Right lobe of liver (tissue), 6 donors: ENCODE measurements at regions not wholly inside any gene's neighbourhood (a gene's known extent, or its start where the extent isn't known, plus 50 kb on each side); places are given as distances from the start of the nearest gene placed in this dataset.

Source experiments
- ATAC-seq, 4 donors: fragments of 200-7000 bp; cut with Tn5 transposase; one replicate each; pipeline ENCODE4 v1.9.1; 2020; ENCODE audit warnings: mild to moderate bottlenecking in 4 of 4, moderate library complexity in 4 of 4
- DNase-seq, 3 donors: peaks; one replicate each; pipeline ENCODE4 v3.0.0-alpha.2; 2020
- H3K27ac ChIP-seq, 3 donors: fragments of 200-600 bp; one replicate each; pipeline ENCODE4 v1.8.0; 2022
- H3K27me3 ChIP-seq, 2 donors: fragments of 200-600 bp; one replicate each; pipeline ENCODE4 v1.8.0; 2022
- H3K36me3 ChIP-seq, 4 donors: fragments of 200-600 bp; sonication (generic) in 1 of 4; one replicate each; pipeline versions ENCODE4 v1.5.1 to v1.8.0; 2017 to 2022; ENCODE audit warnings: control low read depth in 1 of 4
- H3K4me1 ChIP-seq, 4 donors: fragments of 200-600 bp; sonication (generic) in 1 of 4; one replicate each; pipeline versions ENCODE4 v1.5.1 to v1.8.0; 2017 to 2022; ENCODE audit warnings: control low read depth in 1 of 4
- H3K4me3 ChIP-seq, 3 donors: fragments of 200-600 bp; one replicate each; pipeline ENCODE4 v1.8.0; 2022
- H3K9me3 ChIP-seq, 4 donors: fragments of 200-600 bp; sonication (generic) in 1 of 4; one replicate each; pipeline versions ENCODE4 v1.5.1 to v1.8.0; 2017 to 2022; ENCODE audit warnings: control low read depth in 1 of 4
- POLR2A ChIP-seq: fragments of 450-650 bp; IDR thresholded peaks from one replicate; pipeline ENCODE4 v1.6.1; 2017; ENCODE audit warnings: antibody characterized with exemption, mild to moderate bottlenecking
- WGBS: methylation state at CpG from one replicate; pipeline ENCODE4 v1.1.6; 2018; ENCODE audit warnings: low coverage, low lambda C conversion rate; ENCODE audit not compliant: insufficient coverage; ENCODE audit errors: missing lambda C conversion rate; 5-methylcytosine and 5-hydroxymethylcytosine counted together
- intact Hi-C, 2 donors: fragments of 100-400 bp; cut with DNase I; formaldehyde crosslinking; loops; one replicate each; pipeline versions ENCODE4 v1.11.2 to v1.14.1; 2022
- TF ChIP-seq, protein P1 (sequence below), 4 donors: fragments of 200-600 bp in 3 of 4; fragments of 450-650 bp in 1 of 4; IDR thresholded peaks; one replicate each; pipeline versions ENCODE4 v1.5.1 to v1.8.0; 2016 to 2022; ENCODE audit warnings: antibody characterized with exemption in 4 of 4, mild to moderate bottlenecking in 2 of 4
- donor health status: DM: no; HTN: yes; CAD: no.
- donor health status: DM: no; HTN: no; CAD: no.
- donor health status: DM: no; HTN: no; CAD: no.
- donor health status: DM: no; HTN: yes; CAD: no.
- donor health status: DM: no; HTN: yes; CAD: no.

DNA sequence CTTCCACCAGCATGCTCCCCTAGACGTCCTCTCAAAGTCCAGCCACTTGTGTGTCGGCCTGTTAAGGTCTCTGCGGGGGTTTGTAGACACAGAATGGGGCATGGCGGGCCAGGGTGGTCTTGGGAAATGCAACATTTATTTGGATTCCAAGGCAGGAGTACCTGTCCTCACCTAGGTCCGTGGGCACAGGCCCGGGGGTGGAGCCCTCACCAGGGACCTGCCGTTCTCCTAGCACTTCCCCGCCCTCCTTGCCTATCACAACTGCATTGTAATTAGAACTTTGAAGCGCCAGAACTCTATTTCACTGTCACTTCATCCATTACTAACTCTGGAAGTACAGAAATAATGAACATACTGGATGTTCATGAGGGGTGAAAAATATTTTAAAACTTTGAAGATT, 268.3 kb upstream of the ACTBL2 start:
- TF ChIP-seq, protein P1, sequence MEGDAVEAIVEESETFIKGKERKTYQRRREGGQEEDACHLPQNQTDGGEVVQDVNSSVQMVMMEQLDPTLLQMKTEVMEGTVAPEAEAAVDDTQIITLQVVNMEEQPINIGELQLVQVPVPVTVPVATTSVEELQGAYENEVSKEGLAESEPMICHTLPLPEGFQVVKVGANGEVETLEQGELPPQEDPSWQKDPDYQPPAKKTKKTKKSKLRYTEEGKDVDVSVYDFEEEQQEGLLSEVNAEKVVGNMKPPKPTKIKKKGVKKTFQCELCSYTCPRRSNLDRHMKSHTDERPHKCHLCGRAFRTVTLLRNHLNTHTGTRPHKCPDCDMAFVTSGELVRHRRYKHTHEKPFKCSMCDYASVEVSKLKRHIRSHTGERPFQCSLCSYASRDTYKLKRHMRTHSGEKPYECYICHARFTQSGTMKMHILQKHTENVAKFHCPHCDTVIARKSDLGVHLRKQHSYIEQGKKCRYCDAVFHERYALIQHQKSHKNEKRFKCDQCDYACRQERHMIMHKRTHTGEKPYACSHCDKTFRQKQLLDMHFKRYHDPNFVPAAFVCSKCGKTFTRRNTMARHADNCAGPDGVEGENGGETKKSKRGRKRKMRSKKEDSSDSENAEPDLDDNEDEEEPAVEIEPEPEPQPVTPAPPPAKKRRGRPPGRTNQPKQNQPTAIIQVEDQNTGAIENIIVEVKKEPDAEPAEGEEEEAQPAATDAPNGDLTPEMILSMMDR (IDR thresholded peaks at IDR 0.05): no peak
- TF ChIP-seq POLR2A: no peak
- 80% methylated on average over 6 of the region's 9 CpGs for WGBS

DNA sequence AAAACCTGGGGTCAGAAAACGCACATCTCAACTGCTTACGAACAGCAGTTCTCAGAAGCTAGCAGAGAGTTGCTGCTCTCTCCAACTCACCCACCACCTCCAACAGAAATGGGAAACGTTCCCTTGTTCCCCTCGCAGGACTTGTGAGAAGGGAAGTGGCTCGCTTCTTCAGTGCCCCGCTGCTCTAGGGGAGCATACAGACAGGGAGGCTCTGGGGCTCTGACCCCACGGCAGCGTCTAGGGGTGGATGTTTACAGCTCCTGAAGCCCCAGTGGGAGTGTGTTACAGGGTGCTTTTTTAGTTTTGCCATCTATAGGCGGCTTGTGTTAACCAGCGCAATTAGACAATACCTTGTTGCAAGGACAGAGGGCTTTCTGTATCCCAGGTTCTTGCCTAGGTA, 267.7 kb upstream of the ACTBL2 start:
- 100% methylated on average over 5 of the region's 10 CpGs for WGBS
- no peaks in the 10 kb centered on the region for H3K4me1 ChIP-seq
- ATAC-seq: no peak
- H3K27ac ChIP-seq: no peak overlapping the region
- DNase-seq: no peak
- intact Hi-C loops: no loop called here
- H3K9me3 ChIP-seq: no peaks in the 10 kb centered on the region
- H3K36me3 ChIP-seq: no peaks in the 10 kb centered on the region
- TF ChIP-seq, protein P1 (IDR thresholded peaks at IDR 0.05): no peak
- no peak for TF ChIP-seq POLR2A
- H3K27me3 ChIP-seq: no peaks in the 10 kb centered on the region
- no peak overlapping the region for H3K4me3 ChIP-seq

More for the DNA sequence above, 268.3 kb upstream of the ACTBL2 start:
- no peak overlapping the region for H3K4me3 ChIP-seq
- H3K27me3 ChIP-seq: no peaks in the 10 kb centered on the region
- ATAC-seq (no peak), DNase-seq (no peak)
- no peaks in the 10 kb centered on the region for H3K36me3 ChIP-seq
- H3K4me1 ChIP-seq: no peaks in the 10 kb centered on the region
- no peak overlapping the region for H3K27ac ChIP-seq
- no peaks in the 10 kb centered on the region for H3K9me3 ChIP-seq
- intact Hi-C loops: no loop called here

DNA sequence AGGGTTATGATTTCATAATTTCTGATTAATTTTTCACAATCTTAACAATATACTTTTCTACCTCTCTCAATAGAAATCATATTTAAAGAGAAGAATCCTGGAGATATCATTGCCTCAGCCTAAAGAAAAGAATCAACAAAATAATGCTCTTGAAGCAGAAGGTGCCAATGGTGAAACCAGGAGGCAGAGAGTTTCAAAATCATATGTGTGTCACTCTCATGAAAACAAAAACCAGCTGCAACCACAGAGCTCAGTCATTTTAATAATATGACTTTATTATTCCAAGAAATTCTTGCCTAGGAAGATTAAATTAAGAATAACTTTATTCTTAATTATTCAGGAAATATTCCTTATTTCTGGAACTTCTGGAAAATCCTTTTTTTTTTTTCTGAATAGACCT, 266.8 kb upstream of the ACTBL2 start:
- DNase-seq (no peak), ATAC-seq (no peak)
- Histone ChIP-seq H3K27ac (no peak overlapping the region), H3K27me3 (no peaks in the 10 kb centered on the region), H3K4me3 (no peak overlapping the region), H3K9me3 (no peaks in the 10 kb centered on the region), H3K36me3 (no peaks in the 10 kb centered on the region), H3K4me1 (no peaks in the 10 kb centered on the region)
- intact Hi-C loops: no loop called here
- TF ChIP-seq, protein P1 (IDR thresholded peaks at IDR 0.05): no peak
- no peak for TF ChIP-seq POLR2A

DNA sequence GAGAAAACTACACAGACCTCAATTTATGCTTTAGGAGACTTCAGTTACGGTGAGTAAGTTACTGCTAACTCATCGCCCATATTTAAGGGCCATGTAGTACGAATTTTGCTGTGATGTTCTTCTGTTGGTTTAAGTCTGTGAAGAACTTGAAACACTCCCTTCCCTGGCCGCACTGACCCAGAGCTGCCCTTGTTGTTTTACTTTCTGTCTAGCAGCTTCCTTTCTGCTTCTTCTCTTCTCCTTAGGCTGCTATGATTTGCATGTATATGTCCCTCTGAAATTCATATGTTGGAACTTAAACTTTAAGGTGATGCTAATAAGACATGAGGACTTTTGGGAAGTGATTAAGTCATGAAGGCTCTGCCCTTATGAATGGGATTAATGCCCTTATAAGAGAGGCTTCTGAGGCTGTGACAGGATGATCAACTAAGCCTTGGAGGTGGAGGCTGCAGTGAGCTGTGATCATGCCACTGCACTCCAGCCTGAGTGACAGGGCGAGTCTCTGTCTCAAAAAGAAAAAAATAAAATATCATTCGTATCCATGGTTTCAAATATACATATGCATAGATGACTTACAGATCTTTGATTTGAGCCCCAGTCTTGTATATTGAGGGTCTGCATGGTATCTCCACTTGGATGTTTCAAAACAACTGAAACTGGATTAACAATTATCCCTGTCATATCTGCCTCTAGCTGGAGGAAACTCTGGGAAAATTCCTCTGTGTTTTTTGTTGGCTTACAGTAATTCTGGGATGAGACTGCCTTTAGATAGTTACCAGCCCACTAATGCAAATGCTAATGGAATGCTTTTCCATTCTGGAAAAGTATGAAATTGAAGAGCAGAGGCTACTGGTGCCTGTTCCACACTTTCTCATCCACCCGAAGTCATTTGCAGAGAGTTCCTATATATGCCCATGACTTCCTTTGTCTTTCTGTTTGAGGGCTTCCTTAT, 263.4 kb upstream of the ACTBL2 start:
- H3K4me1 ChIP-seq: no peaks in the 10 kb centered on the region
- TF ChIP-seq, protein P1 (IDR thresholded peaks at IDR 0.05): no peak
- TF ChIP-seq POLR2A: no peak
- H3K27ac ChIP-seq: no peak overlapping the region
- 88% methylated on average over 5 of the region's 7 CpGs for WGBS
- no peak for ATAC-seq
- no peak overlapping the region for H3K4me3 ChIP-seq
- no peaks in the 10 kb centered on the region for H3K9me3 ChIP-seq
- DNase-seq: no peak
- H3K27me3 ChIP-seq: no peaks in the 10 kb centered on the region
- no peaks in the 10 kb centered on the region for H3K36me3 ChIP-seq
- intact Hi-C loops: no loop called here
